Lower leg skin (tissue), 3 donors: ENCODE measurements at regions not wholly inside any gene's neighbourhood (a gene's known extent, or its start where the extent isn't known, plus 50 kb on each side); places are given as distances from the start of the nearest gene placed in this dataset.

Experiments
- CTCF ChIP-seq, 3 donors: fragments of 450-650 bp; IDR thresholded peaks; one replicate each; pipeline ENCODE4 v1.5.1; 2016; ENCODE audit warnings: antibody characterized with exemption in 3 of 3, mild to moderate bottlenecking in 3 of 3, moderate library complexity in 2 of 3
- POLR2A ChIP-seq, 2 donors: fragments of 450-650 bp; IDR thresholded peaks; one replicate each; pipeline ENCODE4 v1.6.1; 2016 to 2017; ENCODE audit warnings: antibody characterized with exemption in 2 of 2, mild to moderate bottlenecking in 1 of 2, moderate library complexity in 1 of 2

DNA sequence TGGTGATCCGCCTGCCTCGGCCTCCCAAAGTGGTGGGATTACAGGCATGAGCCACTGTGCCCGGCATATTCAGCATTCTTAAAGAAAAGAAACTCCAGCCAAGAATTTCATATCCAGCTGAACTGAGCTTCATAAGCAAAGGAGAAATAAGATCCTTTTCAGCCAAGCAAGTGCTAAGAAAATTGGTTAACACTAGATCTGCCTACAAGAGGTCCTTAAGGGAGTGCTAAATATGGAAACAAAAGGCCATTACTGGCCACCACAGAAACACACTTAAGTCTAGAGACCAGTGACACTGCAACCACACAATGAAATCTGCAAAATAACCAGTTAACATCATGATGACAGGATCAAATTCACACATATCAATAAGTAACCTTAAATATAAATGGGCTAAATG lies 331.5 kb downstream of the MAN2A1 start:
- TF ChIP-seq CTCF (IDR thresholded peaks at IDR 0.05) (no peak), POLR2A (IDR thresholded peaks at IDR 0.05) (no peak)
